NCI-H2196 (cell line): ENCODE measurements at regions not wholly inside any gene's neighbourhood (a gene's known extent, or its start where the extent isn't known, plus 50 kb on each side); places are given as distances from the start of the nearest gene placed in this dataset.

Source experiments
- DNase-seq: peaks from one replicate; lab custom pipeline; 2025; ENCODE audit not compliant: unreplicated experiment; lab: John Stamatoyannopoulos, UW

DNA sequence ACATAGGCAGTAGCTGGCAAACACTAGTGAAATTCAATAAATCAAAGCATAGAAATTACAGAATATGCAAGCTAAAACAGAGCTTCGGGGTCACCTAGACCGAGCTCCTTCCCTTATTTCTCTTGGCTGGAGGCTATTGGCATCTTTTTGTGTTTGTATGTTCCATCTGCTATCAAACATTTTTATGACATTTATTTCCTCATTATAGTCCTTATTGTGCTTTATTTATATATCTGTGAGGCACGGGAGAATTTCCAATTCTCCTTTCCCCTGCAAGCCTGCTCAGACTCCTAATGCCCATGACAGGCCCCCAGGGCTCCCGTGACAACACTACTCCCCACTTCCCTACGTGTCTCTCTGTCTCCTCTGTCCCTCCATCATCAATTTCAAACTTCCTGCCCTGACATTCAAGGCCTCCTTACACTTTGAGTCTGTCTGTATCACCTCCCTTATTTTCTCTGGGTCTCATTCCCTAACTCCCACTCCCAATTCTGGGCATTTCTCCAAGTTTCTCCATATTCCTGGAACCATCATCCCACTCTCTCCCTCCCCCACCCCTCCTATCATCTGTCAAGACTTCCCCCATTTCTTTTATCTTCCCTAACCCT is 316.9 kb downstream of the OSR1 start:
- DNase-seq, result no peak

DNA sequence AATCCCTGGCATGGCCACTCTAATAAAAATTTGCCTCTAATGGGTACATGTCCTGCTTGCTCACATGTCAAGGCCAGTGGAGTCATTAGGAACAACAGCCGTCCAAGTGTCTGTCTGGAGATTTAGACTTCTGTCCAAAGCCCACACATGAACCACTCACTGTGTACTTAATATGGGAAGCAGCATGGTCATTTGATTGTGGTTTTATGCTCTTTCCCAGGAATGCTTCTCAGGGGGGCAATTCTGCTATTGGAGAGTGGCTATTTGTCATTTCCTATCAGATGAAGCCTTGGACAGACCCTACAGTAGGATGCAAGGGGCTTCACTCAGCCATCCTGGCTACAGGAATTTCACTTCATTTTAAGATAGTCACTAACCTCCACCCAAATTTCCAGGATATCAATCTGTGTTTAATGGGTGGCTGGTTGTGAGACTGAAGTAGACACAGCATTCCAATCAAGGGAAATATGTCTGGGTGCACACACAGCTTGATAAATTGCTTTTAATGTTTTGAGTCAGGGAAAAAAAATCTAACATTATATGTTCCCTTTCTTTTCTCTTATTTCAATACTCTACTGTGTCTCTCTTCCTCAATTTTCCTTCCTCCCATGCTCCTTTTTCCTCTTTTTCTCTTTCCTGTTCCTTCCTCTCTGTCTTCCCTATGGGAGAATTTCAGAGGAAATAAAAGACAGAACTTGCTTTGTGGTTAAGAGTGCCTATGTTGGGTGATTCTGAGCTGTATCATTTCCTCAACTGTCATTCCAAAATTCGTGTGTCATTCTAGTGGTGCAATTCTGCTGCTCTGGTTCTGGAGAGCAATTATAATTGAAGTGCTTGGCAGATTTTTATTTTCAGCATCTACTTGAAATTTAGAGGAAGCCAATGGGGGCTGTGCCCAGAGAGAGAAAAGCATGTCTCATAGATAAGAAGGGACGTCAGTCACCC is 320.1 kb downstream of the OSR1 start:
- DNase-seq, result no peak

DNA sequence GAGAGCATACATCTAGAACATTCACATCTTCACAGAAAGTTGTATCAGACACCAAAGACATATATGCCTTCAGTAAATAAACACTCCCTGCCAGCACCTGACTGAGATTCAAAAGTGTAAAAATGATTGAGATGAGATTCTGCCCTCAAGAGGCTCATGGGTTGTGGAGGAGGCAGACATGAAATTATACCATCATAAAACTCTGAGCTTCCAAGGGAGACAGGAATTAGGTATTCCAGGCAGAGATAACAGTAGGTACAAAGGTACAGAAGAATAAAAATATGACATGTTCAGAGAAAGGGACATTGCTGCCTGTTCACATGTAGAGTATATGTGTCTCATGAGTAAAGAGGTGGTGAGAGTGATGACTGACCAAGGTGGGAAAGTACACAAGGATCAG is 322.3 kb downstream of the OSR1 start:
- no peak for DNase-seq

DNA sequence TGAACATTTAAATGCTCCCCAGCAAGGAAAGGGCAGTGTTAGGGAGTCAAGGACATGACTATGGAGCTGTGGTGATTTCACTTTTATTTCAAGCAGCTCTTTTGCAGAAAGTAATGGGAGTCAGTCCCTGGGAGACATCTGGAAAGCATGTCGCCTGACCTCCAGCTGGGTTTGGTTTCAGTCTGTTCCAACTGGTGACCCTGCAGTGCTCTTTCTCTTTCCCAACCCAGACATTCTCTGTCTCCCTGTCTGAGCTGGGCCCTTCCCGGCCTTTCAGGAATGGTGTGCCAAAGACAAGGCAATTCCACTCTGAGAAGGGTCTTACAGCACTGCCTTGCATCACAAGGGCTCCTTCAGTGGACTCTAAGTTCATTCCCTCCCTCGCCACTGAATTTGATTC is 323.2 kb downstream of the OSR1 start:
- no peak for DNase-seq

DNA sequence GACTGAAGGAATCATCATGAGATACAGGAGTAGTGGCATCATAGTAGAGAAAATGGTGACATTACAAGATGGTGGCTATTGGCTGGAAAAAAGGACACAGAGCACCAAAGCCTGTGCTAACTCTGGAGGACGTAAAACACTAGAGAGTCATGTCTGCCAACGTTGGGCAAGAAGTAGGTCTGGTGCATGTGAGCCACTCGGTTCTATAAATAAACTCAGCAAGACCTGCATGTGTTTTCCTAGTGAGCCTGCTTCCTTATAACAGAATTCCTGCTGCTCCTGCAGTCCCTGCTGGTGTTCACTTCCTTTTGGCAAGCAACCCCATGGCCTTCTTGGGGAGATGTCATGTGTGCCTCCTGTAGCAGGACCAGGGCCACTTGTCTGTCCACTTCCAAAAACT is 325.2 kb downstream of the OSR1 start:
- no peak for DNase-seq

DNA sequence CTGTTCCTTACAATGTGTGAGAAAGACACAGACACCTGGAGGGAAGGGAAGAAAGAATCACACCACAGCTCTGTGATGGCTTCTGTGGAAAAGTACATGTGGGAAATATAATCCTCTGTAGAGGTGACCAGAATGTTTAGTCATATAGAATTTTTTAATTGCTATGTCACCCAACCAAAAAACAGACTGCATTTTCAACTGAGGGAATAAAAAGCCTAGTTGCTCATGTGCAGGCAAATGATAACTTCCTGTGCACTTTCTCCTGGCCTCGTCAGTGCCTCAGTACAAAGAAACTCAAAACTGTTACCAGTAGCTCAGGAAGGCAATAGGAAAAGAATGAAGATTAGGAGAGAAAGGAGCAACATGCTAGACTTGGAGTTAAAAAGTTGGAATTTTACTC is 326.8 kb downstream of the OSR1 start:
- DNase-seq, result no peak

DNA sequence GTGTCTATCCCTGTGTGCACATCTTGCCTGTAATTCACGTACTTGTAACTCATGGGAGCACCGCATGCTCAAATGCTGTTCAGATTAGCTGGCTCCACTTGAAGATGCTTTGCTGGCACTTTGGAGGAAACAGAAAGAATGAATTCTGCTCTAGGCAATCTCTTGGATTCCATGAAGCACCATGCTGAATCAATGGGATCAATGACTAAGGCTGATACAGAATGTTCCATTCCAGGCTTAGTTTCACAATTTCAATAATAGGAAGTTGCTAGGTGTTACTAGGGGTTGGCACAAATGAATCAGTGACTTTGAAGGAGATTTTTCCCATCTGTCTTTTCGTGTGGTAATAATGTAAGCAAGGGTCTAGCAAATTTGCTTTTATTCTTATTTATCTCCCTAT is 328.8 kb downstream of the OSR1 start:
- no peak for DNase-seq

DNA sequence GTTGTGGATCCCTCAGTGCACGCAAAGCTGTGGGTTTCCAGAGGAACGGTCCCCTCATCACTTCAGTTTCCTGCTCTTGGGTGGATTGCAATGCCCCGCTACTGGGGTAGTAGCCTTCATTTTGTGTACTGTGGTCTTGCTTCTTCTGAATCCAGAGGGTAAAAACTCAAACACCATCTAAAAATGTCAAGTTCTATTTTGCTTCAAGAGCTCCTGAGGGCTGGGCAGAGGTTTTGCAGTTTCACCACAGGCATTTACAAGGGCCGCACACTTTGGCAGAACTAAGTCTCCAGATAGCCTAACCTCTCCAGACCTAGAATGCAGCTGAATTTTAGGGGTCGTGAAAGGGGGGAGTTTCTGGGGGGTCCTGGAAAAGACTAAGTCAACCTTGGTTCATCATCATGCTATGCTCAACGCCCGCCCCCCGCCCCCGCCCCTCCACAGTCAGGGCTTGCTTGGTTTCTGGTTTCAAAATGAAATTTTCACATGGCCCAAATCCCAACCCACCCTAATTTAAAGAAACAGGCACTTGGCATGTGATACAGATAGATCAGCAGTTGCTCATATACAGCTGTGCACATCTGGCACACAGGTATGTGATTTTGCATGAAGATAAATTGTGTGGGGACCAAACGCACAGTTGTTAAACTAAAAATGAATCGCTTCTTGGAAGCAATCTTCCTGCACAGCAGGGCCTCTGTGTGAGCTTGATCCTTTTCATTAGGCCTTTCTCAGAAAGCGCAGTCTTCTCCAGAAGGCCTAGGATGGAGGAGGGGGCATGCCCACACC is 329.6 kb downstream of the OSR1 start:
- no peak for DNase-seq

DNA sequence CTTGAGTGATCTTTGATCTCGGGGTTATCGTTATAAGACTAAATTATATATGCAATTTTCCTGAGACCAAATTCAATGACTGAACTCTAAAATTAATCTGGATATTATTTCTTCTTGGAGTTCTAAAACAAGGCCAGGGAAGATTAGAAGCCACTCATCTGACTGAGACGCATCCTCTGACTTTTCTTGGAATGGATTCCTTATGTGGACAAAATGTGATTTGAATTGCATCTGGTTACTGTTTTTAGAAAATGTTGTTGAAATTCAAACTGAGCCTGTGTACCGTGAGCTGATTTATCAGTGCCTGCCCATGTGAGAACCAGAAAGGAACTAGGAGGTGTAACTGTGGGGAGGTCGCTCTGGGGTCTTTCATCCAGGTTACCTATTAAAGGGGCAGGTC is 330.8 kb downstream of the OSR1 start:
- DNase-seq, result no peak

DNA sequence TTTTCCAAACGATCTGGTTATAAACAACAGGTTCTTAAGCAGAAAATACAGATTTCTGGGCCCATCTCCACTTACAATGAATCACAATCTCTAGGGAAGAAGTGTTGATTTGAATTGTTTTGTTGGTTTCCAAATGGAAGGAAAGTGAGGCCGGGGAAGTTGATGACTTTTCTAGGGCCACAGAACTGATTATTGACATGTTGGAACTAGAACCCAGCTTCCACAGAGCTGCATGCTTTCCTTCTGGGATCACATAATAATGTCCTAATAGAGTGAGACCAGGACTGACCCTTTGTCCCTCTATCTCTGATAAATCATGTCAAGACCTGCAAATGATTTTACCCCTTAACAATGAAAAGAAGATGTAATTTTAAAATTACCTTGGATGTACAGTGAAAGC is 332.2 kb downstream of the OSR1 start:
- no peak for DNase-seq

DNA sequence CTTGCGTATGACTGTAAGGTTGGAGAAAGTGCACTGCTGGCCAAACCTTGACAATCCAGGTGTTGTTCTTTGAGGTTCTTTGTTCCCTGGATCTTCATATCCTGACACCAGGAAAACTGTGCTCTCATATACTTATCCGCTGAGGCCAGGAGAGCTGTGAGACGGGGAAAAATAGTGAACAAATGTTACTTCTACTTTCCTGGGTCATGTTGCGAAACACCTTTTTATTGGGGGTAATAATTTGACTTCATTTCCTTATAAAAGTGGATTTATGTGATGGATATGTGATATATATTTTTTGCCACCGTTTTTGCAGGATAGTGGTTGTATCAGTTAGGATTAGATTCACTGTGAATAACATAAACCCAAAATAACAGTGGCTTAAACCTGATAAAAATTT is 336.1 kb downstream of the OSR1 start:
- DNase-seq, result no peak

DNA sequence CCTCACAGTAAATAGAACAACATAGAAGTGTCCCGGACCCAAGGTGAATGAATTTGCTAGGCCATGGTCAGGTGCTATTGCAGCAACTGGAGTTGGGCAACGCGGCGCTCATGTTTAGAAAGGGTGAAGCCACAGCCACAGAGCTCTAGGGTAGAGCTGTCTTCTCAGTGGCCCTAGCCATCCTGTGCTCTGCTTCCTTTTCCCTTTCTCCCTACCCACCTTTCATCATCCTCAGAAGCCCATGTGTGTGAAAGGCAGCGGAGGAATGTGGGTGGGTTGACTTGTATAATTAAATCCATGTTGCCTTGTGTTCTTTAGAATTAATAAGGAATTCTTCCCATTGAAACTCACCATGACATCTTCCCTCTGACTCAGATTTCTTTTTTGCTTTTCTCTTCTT is 336.7 kb downstream of the OSR1 start:
- DNase-seq, result no peak

DNA sequence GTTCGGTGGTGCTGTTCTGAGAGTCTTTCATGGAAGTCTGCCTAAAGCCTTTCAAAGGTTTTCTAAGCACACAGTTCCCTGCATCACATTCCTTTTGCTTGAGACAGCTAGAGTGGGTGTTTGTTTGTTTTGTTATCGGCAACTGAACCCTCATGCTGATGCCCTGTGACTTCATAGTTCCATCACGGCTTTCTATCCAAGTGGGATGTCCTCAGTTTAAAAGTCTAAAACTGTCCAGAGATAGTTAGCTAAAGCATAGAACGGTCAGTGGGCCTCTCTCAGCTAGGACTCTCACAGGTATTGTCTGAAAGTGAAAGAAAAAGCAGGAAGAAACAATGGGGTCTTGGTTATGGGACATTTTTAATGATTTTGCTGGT is 337.3 kb downstream of the OSR1 start:
- DNase-seq, result no peak

DNA sequence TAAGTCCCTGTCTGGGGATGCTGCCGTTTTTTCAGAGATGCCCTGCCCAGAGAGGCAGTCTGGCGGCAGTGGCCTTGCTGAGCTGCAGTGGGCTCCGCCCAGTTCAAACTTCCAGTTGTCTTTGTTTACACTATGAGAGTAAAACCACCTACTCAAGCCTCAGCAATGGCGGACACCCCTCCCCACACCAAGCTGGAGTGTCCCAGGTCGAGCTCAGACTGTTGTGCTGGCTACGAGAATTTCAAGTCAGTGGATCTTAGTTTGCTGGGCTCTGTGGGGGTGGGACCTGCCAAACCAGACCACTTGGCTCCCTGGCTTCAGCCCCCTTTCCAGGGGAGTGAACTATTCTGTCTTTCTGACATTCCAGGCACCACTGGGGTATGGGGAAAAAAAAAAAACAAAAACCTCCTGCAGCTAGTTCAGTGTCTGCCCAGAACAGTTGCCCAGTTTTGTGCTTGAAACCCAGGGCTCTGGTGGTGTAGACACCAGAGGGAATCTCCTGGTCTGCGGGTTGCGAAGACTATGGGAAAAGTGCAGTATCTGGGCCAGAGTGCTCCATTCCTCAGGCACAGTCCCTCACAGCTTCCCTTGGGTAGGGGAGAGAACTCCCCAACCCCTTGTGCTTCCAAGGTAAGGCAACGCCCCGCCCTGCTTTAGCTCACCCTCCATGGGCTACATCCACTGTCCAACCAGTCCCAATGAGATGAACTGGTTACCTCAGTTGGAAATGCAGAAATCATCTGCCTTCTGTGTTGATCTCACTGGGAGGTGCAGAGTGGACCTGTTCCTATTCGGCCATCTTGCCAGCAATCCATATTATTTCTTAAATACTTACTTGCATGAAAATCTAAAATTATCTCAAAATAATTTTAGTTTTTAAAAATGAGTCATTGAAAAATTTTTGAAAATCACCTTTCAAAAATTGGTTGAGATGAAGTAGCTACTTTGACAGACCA is 338.0 kb downstream of the OSR1 start:
- no peak for DNase-seq

DNA sequence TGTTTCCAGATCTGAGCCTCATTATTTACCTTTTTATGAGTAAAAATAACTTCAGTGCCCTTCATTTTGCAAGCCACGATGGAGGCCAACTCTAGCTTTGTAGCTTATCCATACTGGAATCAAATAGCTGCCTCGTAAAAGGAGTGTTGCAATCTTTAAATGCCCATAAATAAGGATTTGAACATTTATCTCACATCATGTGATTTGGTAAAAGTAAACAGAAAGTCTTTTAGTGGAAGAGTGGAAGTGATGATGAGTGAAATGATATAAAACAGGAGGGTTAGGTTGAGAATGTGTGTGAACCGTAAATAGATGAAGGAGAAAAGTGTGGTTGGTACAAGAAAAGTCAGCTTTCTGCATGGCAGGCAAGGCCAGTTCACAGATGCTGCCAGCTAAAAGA is 348.9 kb downstream of the OSR1 start:
- DNase-seq, result no peak

DNA sequence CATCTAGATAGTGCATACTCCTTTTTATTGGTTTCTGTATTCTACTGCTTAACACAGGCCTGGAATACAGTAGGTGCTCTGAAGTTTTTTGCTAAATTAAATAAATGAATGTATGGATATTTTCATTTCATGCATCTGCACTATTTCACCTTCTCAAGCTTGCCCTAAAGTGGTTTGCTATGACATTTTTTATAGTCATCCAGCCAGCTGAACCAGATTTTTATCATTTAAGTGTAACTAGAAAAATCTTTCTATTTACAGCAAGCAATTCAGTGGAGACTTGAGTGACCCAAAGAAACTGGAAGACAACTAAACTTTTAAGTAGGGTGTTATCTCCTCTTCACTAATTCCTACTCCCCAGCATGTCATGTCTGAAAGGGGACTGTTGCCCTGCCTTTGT is 354.9 kb downstream of the OSR1 start:
- no peak for DNase-seq

DNA sequence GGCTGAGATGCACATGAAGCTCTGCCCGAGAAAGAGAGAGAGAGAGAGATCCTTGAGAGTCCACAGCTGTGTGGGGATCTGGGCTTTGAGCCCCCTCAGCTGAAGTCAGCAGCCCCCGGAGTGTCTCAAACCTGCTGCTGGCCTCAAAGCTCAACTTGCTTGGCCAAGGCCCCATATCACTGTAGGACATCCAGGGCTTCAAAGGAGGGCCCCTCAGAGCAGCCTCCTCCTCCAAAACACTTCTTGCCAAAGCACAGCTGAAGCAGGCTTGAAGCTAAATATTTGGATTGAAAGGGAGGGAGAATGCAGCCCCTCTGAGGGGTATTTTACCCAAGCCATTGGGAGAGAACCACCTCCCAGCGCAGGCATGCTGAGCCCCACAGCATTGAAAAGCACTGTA is 357.6 kb downstream of the OSR1 start:
- no peak for DNase-seq

DNA sequence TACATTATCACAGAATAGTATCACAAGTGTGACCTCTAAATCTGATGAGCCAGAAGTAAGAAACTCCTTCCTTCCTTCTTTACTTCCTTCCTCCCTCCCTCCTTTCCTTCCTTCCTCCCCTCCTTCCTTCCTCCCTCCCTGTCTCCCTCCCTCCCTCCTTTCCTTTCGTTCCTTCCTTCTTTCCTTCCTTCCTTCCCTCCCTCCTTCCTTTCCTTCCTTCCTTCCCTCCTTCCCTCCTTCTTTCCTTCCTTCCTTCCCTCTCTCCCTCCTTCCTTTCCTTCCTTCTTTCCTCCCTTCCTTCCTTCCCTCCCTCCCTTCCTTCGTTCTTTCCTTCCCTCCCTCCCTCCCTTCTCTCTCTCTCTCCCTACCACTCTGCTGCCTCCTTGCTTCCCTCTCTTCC is 359.2 kb downstream of the OSR1 start:
- DNase-seq, result no peak

DNA sequence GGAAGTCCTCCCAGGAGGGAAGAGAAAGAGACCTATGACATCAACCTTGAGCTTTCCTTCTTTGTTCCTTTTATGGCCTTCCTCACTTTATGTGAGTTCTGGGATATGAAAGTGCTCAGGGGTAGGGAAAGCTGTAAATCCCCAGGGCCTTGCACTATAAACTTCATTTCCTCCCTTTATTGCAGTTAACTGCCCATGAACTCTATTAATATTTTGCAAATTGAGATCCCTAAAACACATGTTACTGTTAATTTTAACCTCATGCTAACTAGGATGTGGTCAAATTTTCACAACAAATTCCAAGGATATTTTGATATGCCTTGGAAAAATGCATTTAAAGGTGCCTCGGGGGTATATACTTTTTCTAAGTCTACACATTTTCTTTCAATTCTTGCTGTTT is 359.9 kb downstream of the OSR1 start:
- DNase-seq, result no peak

DNA sequence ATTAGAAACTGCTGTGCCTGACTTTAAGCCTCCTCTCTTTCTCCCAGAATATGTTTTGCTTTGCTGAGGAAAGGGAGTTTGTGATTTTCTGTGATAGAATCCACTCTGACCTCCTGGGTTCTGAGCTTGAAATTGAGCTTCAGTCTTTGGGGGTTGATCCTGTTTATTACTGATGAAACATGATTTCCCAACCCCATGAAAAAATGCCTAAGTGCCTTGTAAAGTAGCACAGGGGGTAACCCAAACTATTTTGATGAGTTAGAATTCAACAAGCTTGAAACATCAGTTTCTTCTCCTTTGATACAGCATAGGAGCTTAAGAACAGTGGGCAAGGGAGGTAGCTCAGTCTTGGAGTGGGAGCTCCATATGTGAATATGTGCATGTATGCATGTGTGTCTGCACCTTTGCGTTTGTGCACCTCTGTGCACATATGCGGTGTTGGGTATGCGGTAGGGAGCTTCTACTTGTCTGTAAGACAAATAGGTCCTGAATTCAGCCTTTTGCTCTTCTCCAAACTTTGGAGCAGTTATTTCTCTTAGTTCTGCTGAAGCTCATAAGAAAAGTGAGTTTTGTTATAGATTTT is 364.6 kb downstream of the OSR1 start:
- no peak for DNase-seq
